ENCODE measurements at regions not wholly inside any gene's neighbourhood (a gene's known extent, or its start where the extent isn't known, plus 50 kb on each side); places are given as distances from the start of the nearest gene placed in this dataset.

GRCh38 chr6:98215531-98215930, 618.8 kb upstream of the POU3F2 start:
- no peak for DNase-seq

- DNase-seq = no peak
Observed at GRCh38 chr6:98230250-98230649, 604.1 kb upstream of the POU3F2 start.

- DNase-seq = no peak
Observed at GRCh38 chr6:98239057-98239456, 595.3 kb upstream of the POU3F2 start.

GRCh38 chr6:98241630-98242029, 592.7 kb upstream of the POU3F2 start:
- DNase-seq = no peak

GRCh38 chr6:98254624-98255023, 579.8 kb upstream of the POU3F2 start:
- no peak for DNase-seq

- DNase-seq = no peak
Observed at GRCh38 chr6:98260382-98260781, 574.0 kb upstream of the POU3F2 start.

GRCh38 chr6:98272060-98272459, 562.3 kb upstream of the POU3F2 start:
- DNase-seq = no peak

GRCh38 chr6:98274691-98275090, 559.7 kb upstream of the POU3F2 start:
- no peak for DNase-seq

GRCh38 chr6:98280492-98280891, 553.9 kb upstream of the POU3F2 start:
- DNase-seq = no peak

GRCh38 chr6:98286620-98287019, 547.8 kb upstream of the POU3F2 start:
- DNase-seq = no peak

- no peak for DNase-seq
Observed at GRCh38 chr6:98287876-98288275, 546.5 kb upstream of the POU3F2 start.

- DNase-seq = no peak
Observed at GRCh38 chr6:98292810-98293209, 541.6 kb upstream of the POU3F2 start.

GRCh38 chr6:98295515-98296175, 538.7 kb upstream of the POU3F2 start:
- no peak for DNase-seq

- DNase-seq = no peak
Observed at GRCh38 chr6:98308564-98308963, 525.8 kb upstream of the POU3F2 start.

GRCh38 chr6:98310443-98310842, 523.9 kb upstream of the POU3F2 start:
- no peak for DNase-seq

- no peak for DNase-seq
Observed at GRCh38 chr6:98323605-98324004, 510.8 kb upstream of the POU3F2 start.

GRCh38 chr6:98324446-98324845, 509.9 kb upstream of the POU3F2 start:
- no peak for DNase-seq

- DNase-seq = no peak
Observed at GRCh38 chr6:98325366-98325765, 509.0 kb upstream of the POU3F2 start.

GRCh38 chr6:98333273-98333672, 501.1 kb upstream of the POU3F2 start:
- DNase-seq = no peak

GRCh38 chr6:98335594-98335993, 498.8 kb upstream of the POU3F2 start:
- DNase-seq = no peak

- DNase-seq = no peak
Observed at GRCh38 chr6:98339506-98339905, 494.9 kb upstream of the POU3F2 start.

GRCh38 chr6:98343004-98343403, 491.4 kb upstream of the POU3F2 start:
- DNase-seq = no peak

GRCh38 chr6:98343797-98344196, 490.6 kb upstream of the POU3F2 start:
- DNase-seq = no peak

GRCh38 chr6:98352348-98352747, 482.0 kb upstream of the POU3F2 start:
- no peak for DNase-seq

- DNase-seq = no peak
Observed at GRCh38 chr6:98358173-98358572, 476.2 kb upstream of the POU3F2 start.

- DNase-seq = no peak
Observed at GRCh38 chr6:98366371-98366770, 468.0 kb upstream of the POU3F2 start.

Data from NCI-H1092 (cell line).